K562 (cell line): ENCODE measurements at regions not wholly inside any gene's neighbourhood (a gene's known extent, or its start where the extent isn't known, plus 50 kb on each side); places are given as distances from the start of the nearest gene placed in this dataset.

Source experiments
- ATAC-seq: fragments of 200-7000 bp; cut with Tn5 transposase; 3 replicates; pipeline ENCODE4 v1.9.1; 2020; ENCODE audit warnings: moderate library complexity
- BruUV-seq: library from RNA; stranded (reverse); fragments of 400-500 nt; replicated peaks from 2 replicates; lab custom pipeline; 2021; lab: Mats Ljungman, UMichigan
- CTCF ChIA-PET: fragments of 300-600 bp; formaldehyde crosslinking; extraction: SDS; loops from one replicate; lab custom pipeline; 2021; ENCODE audit warnings: low intra/inter-chr PET ratio; lab: Yijun Ruan, JAX
- POLR2A ChIA-PET: fragments of 300-600, 350-650 bp; sonication (Branson Sonifier 250); formaldehyde crosslinking; extraction: SDS; loops from one replicate; lab custom pipeline; 2021; ENCODE audit warnings: antibody characterized with exemption, inconsistent platforms; lab: Yijun Ruan, JAX
- DNase-seq, 4 experiments: peaks; one replicate each; pipeline versions ENCODE4 v3.0.0 to v3.0.0-alpha.2; 2011 to 2018; ENCODE audit warnings: low spot score in 3 of 4, mixed read lengths in 3 of 4; ENCODE audit errors: extremely low read depth in 1 of 4
- FAIRE-seq: peaks from 2 replicates; lab custom pipeline; 2011; peaks lifted over from hg19 to GRCh38; lab: Jason Lieb, UNC
- H2AFZ ChIP-seq: 2 replicates; pipeline ENCODE4 v1.6.0; 2011; ENCODE audit warnings: low read depth, low read length, control low read depth, inconsistent platforms
- H3K27ac ChIP-seq: fragments of 200-600 bp; 3 replicates; pipeline ENCODE4 v1.8.0; 2011; ENCODE audit warnings: low read depth, mild to moderate bottlenecking, control low read depth, inconsistent platforms, low read length, moderate library complexity, mixed read lengths; ENCODE audit errors: extremely low read depth
- H3K27me3 ChIP-seq, 2 experiments: fragments of 300-600 bp in 1 of 2; 2 replicates in 1 of 2; 3 replicates in 1 of 2; pipeline versions ENCODE4 v1.6.0 to v1.8.0; 2011; ENCODE audit warnings: inconsistent platforms in 2 of 2, low read length in 2 of 2, mild to moderate bottlenecking in 1 of 2, mixed read lengths in 1 of 2, moderate library complexity in 1 of 2; ENCODE audit not compliant: control insufficient read depth in 2 of 2, insufficient read depth in 2 of 2
- H3K36me3 ChIP-seq: fragments of 300-600 bp; 3 replicates; pipeline ENCODE4 v1.8.0; 2011; ENCODE audit warnings: mild to moderate bottlenecking, low read length, inconsistent platforms; ENCODE audit not compliant: control insufficient read depth, insufficient read depth
- H3K4me1 ChIP-seq, 2 experiments: fragments of 200-600 bp in 1 of 2; replicated peaks in 1 of 2; 2 replicates in 1 of 2; 3 replicates in 1 of 2; pipeline versions ENCODE4 v1.5.1 to v1.8.0; 2011; ENCODE audit warnings: inconsistent platforms in 2 of 2, low read length in 2 of 2, mild to moderate bottlenecking in 1 of 2, mixed read lengths in 1 of 2, moderate library complexity in 1 of 2; ENCODE audit not compliant: control insufficient read depth in 2 of 2, insufficient read depth in 2 of 2
- H3K4me2 ChIP-seq: 2 replicates; pipeline ENCODE4 v1.6.1; 2011; ENCODE audit warnings: low read length, control low read depth, inconsistent platforms, mixed read lengths; ENCODE audit not compliant: insufficient read depth
- H3K4me3 ChIP-seq: fragments of 200-600 bp; sonication (generic), shearing (Covaris generic); 2 replicates; pipeline ENCODE4 v1.5.1; 2016; ENCODE audit warnings: control low read depth, inconsistent platforms
- H3K79me2 ChIP-seq: fragments of 200-600 bp; 3 replicates; pipeline ENCODE4 v1.8.0; 2011; ENCODE audit warnings: low read length, inconsistent platforms; ENCODE audit not compliant: control insufficient read depth, insufficient read depth
- H3K9ac ChIP-seq, 2 experiments: 2 replicates each; pipeline versions ENCODE4 v1.6.0 to v1.6.1; 2011; ENCODE audit warnings: low read depth in 2 of 2, low read length in 2 of 2, control low read depth in 1 of 2, inconsistent platforms in 1 of 2, mild to moderate bottlenecking in 1 of 2, mixed read lengths in 1 of 2; ENCODE audit not compliant: insufficient read depth in 1 of 2
- H3K9me1 ChIP-seq: one replicate; pipeline ENCODE4 v1.6.0; 2011; ENCODE audit warnings: inconsistent platforms, mild to moderate bottlenecking, low read length, moderate library complexity; ENCODE audit not compliant: control insufficient read depth, insufficient read depth
- H3K9me3 ChIP-seq: replicated peaks from 2 replicates; pipeline ENCODE4 v1.5.1; 2011; ENCODE audit warnings: low read depth, low read length, inconsistent platforms; ENCODE audit not compliant: control insufficient read depth, insufficient read depth
- H4K20me1 ChIP-seq: replicated peaks from 2 replicates; pipeline ENCODE4 v1.6.1; 2011; ENCODE audit warnings: low read length, inconsistent platforms, mixed read lengths; ENCODE audit not compliant: control insufficient read depth, insufficient read depth
- CBFB ChIP-seq: sonication (generic); formaldehyde crosslinking; IDR thresholded peaks from 2 replicates; pipeline ENCODE4 v1.4.0; 2020; ENCODE audit warnings: mild to moderate bottlenecking, missing genetic modification reagents
- CUX1 ChIP-seq: fragments of 200-800 bp; sonication (Bioruptor generic); IDR thresholded peaks from 2 replicates; pipeline ENCODE4 v1.6.1; 2016; ENCODE audit warnings: missing genetic modification characterization, missing compliant biosample characterization
- MYC ChIP-seq, 2 experiments: fragments of 250-450 bp in 1 of 2; sonication (Bioruptor Pico) in 1 of 2; IDR thresholded peaks; 2 replicates each; pipeline versions ENCODE4 v1.5.1 to v1.6.1; 2012 to 2021; ENCODE audit warnings: low read depth in 2 of 2, borderline replicate concordance in 1 of 2, improper control_type of control experiment in 1 of 2, low read length in 1 of 2, mild to moderate bottlenecking in 1 of 2, moderate library complexity in 1 of 2
- POLR3G ChIP-seq: IDR thresholded peaks from 2 replicates; pipeline ENCODE4 v1.6.1; 2011; ENCODE audit not compliant: insufficient read length, insufficient replicate concordance; ENCODE audit errors: extremely low read depth
- RBM25 ChIP-seq: fragments of 200-400 bp; formaldehyde crosslinking; IDR thresholded peaks from 2 replicates; pipeline ENCODE4 v1.6.1; 2018; ENCODE audit warnings: low read length, low read depth, moderate library complexity; ENCODE audit not compliant: severe bottlenecking
- ZNF134 ChIP-seq: fragments of 250-450 bp; sonication (Bioruptor Pico); conservative IDR thresholded peaks from 2 replicates; pipeline ENCODE4 v1.4.0; 2020
- WGBS: fragments of 100-300 bp; shearing (Covaris generic); methylation state at CpG from one replicate; pipeline ENCODE4 v1.1.6; 2016; ENCODE audit warnings: low coverage, mixed read lengths; ENCODE audit not compliant: insufficient coverage; ENCODE audit errors: missing lambda C conversion rate; 5-methylcytosine and 5-hydroxymethylcytosine counted together
- in situ Hi-C: fragments of 300-500 bp; cut with MboI; formaldehyde crosslinking; loops from 4 replicates; pipeline ENCODE4 v1.15.0; 2018; ENCODE audit warnings: inconsistent platforms, mixed read lengths
- intact Hi-C: fragments of 100-400 bp; cut with micrococcal nuclease; formaldehyde crosslinking; loops from 2 replicates; pipeline ENCODE4 v1.14.2; 2022

- H3K9me1 ChIP-seq, result no peaks in the 10 kb centered on the region
- H2AFZ ChIP-seq, result no peak overlapping the region; the same call in 1 of the 2 replicates
- H3K79me2 ChIP-seq, result no peaks in the 10 kb centered on the region
- intact Hi-C loops (no loop called here), in situ Hi-C loops (no loop called here)
- no peak overlapping the region for H3K9ac ChIP-seq
- H3K27ac ChIP-seq, result no peak overlapping the region
- TF ChIP-seq CBFB (CRISPR knock-in tag), result 0 out of 2 replicates have a peak, but pooled peaks have one; percentile 38
- no peak for TF ChIP-seq MYC (IDR thresholded peaks at IDR 0.05; ENCODE audit: low read depth, low read length)
- TF ChIP-seq MYC (CRISPR knock-in tag; IDR thresholded peaks at IDR 0.05; ENCODE audit: borderline replicate concordance, low read depth), result peak; percentile 47; the same call in 1 of the 2 replicates
- no peak for TF ChIP-seq RBM25
- no peaks in the 10 kb centered on the region for H3K36me3 ChIP-seq
- H3K27me3 ChIP-seq, result peaks cover 0 to 17% of the 10 kb centered on the region in 2 experiments; a peak in 2 of 5 replicates
- H3K4me3 ChIP-seq, result no peak overlapping the region
- H4K20me1 ChIP-seq, result no peaks in the 10 kb centered on the region
- CTCF ChIA-PET, result interaction anchor here (0.6 kb wide), 1 partner anchor 106 kb away, joined by 4 read pairs; no protein-coding TSS in a partner anchor
- DNase-seq, result no peak
- H3K4me2 ChIP-seq, result no peak overlapping the region
- BruUV-seq, result no TSS peak
- no peak for FAIRE-seq
- no peak for ATAC-seq
- POLR2A ChIA-PET, result interaction anchor here (0.6 to 1.3 kb wide), 2 partner anchors 9 to 156 kb away, joined by 3 to 5 read pairs; no protein-coding TSS in a partner anchor
- peaks cover 0 to 14% of the 10 kb centered on the region in 2 experiments; a peak in 2 of 5 replicates for H3K4me1 ChIP-seq
- H3K9me3 ChIP-seq, result no peaks in the 10 kb centered on the region
- WGBS, result 31% methylated on average over 10 of the region's 10 CpGs
These were observed 142.4 kb upstream of the TNFAIP3 start for GRCh38 chr6:137724495-137725211.

- no peaks in the 10 kb centered on the region for H3K9me1 ChIP-seq
- peaks cover 0 to 14% of the 10 kb centered on the region in 2 experiments; a peak in 2 of 5 replicates for H3K4me1 ChIP-seq
- intact Hi-C loops, result no loop called here
- no peaks in the 10 kb centered on the region for H3K36me3 ChIP-seq
- 4% methylated on average over 2 of the region's 2 CpGs for WGBS
- H3K9ac ChIP-seq, result no peak overlapping the region
- H3K27me3 ChIP-seq, result peaks cover 0 to 17% of the 10 kb centered on the region in 2 experiments; a peak in 2 of 5 replicates
- TF ChIP-seq POLR3G (no peak), CUX1 (CRISPR knock-in tag) (no peak), ZNF134 (CRISPR knock-in tag) (peak; percentile 78; the same call in 1 of the 2 replicates)
- TF ChIP-seq, all 486 proteins: peak for 1
- no peak for FAIRE-seq
- in situ Hi-C loops, result no loop called here
- ChIA-PET POLR2A (interaction anchor here (1.2 to 1.3 kb wide), 3 partner anchors 9 to 139 kb away, joined by 3 to 4 read pairs (median 3); no protein-coding TSS in a partner anchor), CTCF (interaction anchor here (0.6 kb wide), 1 partner anchor 292 kb away, joined by 4 read pairs; no protein-coding TSS in a partner anchor)
- Histone ChIP-seq H3K4me2 (no peak overlapping the region), H2AFZ (no peak overlapping the region), H3K79me2 (no peaks in the 10 kb centered on the region), H4K20me1 (no peaks in the 10 kb centered on the region), H3K9me3 (no peaks in the 10 kb centered on the region), H3K27ac (no peak overlapping the region), H3K4me3 (no peak overlapping the region)
- DNase-seq, result no peak
- ATAC-seq, result no peak
- BruUV-seq, result no TSS peak
These were observed 141.1 kb upstream of the TNFAIP3 start for GRCh38 chr6:137725949-137726348.
